Right kidney (tissue), 1 donor: ENCODE measurements at regions not wholly inside any gene's neighbourhood (a gene's known extent, or its start where the extent isn't known, plus 50 kb on each side); places are given as distances from the start of the nearest gene placed in this dataset.

Experiments
- DNase-seq: peaks from one replicate; pipeline ENCODE4 v3.0.0-alpha.2; 2016

DNA sequence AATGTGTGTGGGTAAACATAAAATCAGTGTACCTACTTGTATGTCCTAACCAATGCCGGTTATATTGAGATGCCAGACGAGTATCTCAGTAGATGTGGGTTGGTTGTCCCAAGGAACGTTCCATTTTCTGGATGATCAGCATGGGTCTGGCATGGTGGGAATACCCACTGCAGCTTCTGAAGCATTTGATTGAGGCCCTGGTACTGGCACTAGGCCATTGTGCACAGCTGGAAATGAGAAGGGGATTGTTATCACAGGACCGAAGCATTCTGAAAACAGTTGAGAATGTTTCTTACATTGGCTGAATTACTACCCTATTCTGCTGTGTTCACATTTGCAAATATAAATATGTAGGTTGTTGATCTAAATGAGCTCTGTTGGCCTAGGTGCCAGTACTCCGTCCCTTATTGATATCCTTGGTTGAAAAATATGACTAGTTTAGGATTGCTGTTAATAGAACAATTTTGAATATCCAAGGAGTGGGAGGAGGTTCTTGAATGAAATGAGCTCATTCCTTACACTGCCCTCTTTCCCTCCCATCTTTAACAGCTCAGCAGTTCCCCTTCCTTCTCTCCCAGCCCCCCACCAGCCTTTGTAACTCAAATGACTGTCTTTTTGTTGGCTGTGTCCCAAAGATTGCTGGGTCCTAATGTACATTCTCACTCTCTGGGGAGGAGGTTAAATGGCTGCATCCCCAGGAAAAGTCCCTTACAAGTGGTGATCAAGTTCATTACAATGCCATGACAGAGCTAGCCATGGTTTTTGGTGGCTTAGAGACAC, 293.3 kb upstream of the TPM1 start:
- DNase-seq: no peak

DNA sequence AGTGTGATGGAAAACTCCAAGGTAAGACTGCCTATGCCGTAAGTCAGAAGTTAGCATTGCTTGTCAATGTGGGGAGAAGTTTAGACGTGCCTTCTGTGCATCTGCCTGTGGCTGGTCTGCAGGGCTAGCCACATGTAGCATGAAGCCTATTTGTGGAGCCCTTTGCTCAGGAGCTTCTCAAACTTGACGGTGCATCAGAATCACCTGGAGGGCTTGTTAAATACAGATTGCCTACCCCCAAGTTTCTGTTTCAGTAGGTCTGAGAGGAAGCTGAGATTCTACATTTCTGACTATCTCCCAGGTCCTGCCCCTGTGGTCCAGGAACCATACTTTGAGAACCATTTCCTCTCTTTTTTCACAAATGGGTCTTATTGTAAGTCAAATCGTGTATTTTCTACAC, 292.1 kb upstream of the TPM1 start:
- no peak for DNase-seq

DNA sequence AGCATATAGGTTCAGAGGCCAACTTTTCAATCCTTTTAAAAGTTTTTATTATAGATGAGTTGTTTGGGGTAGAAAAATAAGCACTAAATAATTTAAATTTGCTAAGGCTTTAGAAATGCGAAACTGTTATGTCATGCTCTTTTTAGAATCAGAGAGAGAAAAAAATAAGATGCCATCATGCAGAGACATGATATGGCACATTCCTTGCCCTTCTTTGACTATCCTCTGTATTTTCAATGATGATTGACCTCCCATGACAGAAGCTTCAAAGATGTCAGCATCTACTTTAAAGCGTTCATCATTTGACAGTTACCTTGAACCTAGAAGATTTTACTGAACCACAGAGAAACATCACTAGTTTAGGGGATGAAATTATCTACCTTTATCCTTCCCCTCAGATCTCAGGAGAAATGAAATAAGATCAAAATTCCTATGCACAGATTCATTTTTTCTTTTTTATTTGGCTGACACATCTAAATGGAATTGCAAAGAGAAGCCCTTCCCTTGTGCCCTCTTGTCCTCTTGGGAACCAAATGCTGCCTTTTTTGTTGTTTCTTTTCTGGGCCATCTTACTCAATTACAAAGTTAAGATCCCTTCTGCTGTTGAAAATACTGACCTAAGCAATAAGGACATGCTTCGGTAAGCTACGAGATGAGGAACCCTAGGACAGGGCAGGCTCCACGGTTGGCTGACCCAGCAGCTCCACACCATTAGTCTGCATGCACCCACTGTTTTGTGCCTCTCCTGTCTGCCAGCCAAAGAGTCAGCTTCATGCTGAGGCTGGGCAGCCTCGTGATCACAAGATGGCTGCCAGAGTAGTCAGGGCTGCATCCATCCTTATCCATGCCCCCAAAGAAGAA, 289.7 kb upstream of the TPM1 start:
- DNase-seq: no peak

DNA sequence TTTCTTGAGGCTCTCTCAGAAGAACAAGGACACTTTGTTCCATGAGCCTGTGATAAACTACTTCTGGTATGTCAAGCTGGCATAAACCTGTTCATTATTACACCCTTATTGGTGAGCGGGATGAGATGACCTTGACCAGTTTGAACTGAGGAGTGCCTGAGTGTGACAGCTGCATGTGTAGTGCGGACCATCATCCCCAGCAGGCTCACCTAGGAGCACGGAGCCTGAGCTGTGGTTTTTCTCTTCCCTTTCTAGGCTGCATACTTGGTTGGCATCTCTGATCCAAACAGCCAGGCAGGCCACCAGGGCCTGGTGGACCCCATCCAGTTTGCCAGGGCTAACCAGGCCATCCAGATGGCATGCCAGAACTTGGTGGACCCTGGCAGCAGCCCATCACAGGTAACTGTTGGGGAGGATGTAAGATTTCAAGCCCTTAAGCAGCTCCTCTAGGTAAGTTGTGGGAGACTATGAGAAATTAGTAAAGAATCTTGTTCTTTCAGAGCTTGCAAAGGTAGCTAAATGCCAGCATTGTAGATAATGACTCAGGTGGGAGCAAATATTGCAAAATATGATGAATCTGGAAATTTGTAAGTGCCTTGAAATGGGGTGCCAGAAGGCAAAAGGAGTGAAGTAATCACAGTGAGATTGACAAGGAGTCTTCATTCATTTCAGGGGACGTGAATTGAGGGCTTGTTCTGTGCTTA, 288.9 kb upstream of the TPM1 start:
- no peak for DNase-seq

DNA sequence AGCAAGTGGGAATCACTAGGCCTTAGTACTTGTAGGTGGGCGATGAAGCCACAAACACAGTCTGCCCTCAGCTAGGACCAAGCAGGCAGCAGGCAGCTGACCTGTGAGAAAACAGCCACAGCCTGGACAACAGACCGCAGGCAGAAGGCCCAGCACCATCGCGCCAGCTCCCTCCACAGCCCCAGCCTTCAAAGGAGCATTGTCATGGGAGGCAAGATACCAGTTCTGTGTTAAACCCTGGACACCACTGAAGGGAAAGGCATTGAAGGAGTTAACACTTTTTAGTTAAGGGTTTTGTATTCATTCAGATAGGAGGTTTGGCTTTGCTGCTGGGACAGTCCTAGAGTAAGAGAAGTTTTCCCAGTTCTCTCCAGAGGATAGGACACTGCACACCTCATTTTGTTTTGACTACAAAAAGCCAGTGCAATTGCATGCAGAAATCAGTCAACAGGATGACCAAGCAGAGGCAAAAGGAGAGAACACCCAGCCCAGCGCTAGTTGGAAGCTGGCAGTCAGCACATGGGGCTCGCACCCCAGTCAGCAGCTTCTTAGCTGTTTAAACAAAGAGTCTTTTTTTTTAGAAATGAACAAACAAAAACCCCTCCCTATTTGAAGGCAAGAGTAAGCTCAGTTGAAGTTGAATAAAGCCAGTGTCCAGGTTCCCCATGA, 286.1 kb upstream of the TPM1 start:
- DNase-seq: no peak

DNA sequence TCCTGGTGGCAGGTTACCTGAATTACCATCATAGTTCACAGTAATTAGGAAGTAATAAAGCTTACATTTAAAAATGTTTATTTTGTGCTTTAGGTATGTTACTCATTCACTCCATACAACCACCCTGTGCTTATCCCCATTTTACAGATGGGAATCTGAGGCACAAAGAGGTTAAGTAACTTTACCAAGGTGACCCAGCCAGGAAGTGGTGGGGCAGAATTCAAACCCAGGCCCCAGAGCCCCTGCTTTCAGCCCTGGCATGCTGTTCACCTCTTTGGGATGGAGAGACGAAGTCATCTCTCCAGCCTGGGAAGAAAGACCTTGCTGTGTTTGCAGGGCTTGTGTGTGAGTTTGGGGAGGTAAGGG, 285.6 kb upstream of the TPM1 start:
- DNase-seq: no peak

DNA sequence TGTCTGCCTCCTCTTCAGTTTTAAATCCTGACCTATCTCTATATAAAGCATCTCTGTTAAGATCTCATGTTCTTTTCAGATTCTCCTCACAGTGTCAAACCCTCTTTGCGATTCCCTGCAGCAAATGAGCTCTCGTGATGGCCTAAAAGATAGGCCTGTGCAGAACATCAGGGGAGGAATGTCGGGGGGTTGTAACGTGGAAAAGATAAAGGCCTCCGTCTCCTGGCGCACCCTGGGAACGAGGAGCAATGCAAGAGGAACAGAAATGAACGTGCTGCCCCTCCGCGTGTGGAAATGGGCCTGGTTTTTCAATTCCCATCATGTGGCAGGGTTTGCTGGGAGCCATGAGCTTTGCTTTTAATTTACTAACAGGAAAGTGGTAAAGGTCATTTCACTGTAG, 285.0 kb upstream of the TPM1 start:
- no peak for DNase-seq

DNA sequence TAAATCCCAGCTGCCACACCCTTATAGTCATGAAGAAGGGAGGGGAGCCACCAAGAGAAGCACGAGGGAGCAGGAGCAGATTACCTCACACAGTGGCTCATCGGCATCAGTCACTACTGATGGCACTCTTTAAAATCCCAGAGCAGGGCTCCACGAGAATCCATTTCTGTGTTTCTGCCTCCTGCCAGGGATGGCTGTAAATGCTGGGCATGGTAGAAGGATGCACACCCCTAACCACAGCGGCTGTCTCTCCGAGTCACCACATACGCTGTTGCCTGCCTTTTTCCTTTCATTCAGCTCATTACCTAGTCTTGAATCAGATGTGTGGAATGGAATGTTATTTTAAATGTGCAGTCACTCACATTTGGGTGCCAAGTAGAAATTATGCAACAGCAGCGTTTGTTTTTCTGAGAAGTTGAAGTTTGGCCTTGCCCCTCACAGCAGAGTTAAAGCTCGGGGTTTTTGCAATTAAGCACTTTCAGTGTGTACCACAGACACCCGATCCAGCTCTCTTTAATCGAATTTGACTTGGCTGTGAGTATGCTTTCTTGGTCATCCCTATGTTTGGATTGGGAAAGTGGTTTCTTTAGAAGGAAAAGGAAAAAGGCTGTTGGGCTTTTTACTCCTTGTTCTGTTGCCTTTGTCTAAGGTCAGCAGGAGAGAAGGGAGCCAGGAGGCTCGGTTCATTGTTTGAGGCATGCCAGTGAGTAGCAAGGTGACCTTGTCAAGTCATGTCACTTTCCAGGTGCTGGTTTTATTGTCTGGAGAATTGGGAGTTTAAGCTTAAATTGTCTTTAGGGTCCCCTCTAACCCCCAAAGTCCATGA, 284.2 kb upstream of the TPM1 start:
- peak; percentile 28 for DNase-seq

DNA sequence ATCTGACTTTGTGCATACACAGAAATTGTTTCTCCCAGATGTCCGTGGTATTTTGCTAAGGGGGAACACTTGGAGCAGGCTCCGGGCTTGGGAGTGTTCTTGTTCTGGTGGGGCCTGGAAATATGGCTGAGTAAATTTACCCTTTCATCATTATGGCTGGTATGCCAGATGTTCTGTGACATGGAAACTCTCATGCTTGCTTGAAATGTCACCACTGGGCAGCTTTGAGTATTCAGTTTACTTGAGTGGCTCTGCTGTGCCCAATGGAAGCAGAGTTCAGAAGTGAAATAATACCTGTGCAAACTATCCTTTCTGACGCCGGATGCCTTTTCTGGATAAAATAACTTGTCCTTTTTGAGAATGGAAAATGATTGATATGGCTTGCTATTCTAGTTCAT, 283.6 kb upstream of the TPM1 start:
- DNase-seq: no peak

DNA sequence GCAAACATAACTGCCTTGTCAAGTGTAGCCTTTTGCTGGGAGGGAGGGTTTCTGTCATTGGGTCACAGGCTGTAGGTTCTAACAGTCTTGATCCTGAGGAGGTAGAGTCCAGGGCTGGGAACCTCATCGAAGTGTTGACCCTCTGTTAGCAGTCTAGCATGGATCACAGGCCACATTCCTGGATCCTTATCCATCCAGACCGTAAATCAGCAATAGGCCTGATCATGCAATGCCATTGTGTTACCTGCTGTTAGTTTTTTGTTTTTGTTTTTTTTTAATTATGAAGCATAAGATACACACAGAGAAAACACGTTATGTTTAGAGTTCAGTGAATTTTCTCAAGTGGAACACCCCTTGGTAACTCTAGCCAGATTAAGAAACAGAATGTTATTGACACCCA, 282.0 kb upstream of the TPM1 start:
- peak; percentile 22 for DNase-seq

DNA sequence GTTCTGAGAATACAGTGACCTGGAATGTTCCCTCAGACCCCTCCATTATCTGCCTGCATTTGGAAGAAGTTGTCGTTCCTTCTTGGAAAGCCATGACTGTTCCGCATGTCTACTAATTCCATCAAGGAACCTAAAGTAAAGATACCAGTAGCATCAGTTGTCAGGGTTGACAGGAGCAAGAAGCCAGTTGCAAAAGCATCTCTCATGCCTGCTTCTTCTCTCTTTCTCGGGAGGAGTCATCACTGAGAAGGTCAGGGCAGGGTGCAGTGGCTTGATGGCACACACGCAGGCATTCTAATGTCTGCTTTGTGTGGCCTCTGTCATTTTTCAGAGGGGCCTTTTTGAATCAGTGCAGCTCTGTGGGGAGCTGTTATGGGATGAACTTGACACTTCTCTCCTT, 276.6 kb upstream of the TPM1 start:
- DNase-seq: no peak

DNA sequence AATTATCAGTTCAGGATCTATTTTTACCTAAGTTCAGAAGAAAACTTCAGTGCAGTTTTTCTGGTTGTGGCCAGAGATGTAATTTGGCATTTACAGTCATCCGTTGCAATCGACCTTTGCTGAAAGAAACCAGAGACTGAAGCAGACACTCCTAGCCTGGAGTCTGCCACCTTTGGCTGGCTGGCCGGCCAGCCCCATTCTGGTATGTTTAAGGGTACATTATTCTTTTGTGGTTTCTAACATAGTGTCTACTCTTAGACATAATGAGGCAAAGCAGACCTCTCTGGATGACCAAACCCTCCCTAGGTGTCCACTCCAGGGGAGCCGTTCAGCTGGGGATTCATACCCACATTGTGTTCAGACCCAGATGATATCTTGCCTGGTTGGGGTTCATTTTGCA, 275.9 kb upstream of the TPM1 start:
- DNase-seq: no peak

DNA sequence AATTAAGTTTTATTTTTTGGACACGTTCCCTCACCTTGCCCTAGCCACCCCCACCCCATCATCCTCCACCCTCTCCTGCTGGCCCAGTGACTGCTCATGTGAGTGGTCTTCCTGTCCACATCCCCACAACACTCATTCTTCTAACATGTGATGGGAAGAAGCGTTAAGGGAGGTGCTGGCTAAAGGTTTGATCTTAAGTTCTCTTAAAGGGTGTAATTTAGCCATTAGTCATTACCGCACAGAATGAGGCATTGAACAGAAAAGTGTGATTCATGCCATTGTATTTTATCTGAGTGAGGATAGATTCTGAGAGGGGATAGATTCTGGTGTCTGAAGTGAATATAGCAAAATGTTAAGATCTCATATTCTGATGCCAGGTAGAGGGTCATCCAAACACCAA, 272.9 kb upstream of the TPM1 start:
- DNase-seq: no peak

DNA sequence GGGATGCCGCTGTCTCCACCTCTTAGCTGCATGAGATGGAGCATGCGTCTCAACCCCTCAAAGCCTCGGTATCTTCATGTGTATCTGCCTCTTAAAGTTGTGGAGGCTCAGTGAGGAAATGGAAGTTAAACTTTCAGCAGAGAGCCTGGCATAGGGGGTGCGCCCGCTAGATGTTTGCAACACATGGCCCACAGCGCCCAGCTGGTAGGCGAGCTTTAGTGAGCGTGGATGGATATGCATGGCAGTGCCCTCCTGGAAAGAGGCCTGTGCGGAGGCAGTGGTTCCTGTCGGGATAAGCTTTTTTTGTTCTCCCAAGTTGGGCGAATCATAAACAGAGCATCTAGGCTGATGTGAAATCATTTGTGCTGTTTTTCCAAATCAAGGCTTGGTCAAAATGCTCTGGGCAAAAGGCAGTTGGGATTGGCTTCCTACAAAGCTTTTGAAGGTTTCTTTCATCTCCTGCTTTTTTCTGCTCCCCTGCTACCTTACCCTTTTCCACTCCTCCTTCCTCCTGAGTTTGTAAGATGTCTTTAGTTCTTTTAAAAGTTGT, 272.4 kb upstream of the TPM1 start:
- DNase-seq: no peak

DNA sequence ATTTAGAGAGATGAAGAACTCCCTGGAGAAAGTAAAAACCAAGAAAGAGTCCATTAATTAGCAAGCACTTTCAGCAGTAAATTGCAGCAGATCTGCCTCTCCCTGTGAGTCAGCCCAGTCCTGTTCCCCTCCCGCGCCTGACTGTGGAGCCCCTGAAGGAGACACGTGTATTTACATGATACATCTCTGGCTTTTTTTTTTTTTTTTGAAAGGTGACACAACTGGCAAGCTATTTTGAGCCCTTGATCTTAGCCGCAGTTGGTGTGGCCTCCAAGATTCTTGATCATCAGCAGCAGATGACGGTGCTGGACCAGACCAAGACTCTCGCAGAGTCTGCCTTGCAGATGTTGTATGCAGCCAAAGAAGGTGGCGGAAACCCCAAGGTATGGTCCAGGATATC, 271.8 kb upstream of the TPM1 start:
- DNase-seq: no peak

DNA sequence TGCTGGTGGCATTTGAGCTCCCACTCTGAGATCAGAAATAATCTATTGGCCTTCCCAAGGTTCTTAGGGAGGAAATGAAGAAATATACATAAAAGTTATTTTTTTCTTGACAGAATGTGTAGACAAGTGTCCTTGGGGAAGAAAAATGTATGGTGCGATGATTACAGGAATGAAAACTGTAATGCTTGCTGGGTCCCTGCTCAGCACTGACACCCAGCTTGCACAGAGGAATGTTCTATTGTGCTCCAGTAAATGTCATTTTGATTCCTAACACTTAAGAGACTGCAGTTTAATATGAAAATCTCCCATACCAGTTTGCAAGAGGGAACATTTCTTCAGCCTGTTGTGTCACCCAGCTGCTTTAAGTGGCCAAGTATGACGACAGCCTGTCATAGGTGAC, 271.3 kb upstream of the TPM1 start:
- no peak for DNase-seq

DNA sequence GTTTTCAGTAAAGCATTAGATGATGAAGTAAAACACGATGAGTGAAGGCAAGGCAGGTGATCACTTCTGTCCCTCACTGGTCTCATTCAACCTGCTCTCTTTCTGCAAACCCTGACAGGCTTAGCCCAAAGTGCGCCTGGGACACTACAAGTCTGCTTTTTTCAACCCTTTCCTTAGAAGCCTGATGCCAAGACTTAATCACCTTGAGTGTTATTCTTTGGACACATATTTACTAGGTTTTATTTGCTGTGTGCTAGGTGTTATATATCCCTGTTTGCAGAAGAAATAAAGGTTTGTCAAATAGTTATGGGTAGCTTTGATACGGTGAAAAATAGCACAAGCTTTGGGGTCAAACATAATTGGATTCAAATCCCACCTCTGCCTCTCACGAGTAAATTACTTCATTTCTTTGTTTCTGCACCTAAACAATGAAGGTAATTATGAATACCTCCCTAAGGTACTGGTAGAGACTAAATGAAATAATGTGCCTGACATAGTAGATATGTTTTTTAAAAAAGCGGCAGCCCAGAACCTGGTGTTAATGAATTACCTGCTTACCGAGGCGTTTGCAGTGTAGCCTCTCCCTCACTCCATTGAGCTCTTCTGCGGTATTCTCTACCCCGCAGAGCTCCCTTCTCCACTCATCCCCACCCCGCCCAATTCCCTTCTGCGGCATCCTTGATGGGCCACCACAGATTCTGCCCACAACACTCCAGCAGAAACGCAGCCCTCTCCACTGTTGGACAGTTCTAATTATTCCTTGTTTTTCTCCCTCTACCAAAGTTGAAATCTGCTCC, 269.0 kb upstream of the TPM1 start:
- DNase-seq: no peak

DNA sequence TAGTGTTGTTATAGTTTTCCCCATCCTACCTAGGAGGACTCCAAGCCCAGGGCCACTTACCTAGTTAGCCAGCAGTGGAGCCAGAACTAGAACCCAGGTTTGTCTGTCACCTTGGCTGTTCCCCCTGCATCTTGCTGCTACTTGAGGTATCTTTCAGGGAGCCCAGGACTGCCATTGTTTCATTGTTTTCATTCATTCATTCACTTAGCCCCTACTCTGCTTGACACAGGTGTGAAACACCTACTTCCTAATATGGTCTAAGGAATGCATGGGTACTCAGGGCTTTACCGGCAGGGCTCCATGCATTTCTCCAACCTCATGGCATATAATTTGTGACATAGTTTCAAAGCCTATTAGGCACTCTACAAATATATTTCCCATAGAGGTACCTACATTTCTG, 266.6 kb upstream of the TPM1 start:
- DNase-seq: no peak

DNA sequence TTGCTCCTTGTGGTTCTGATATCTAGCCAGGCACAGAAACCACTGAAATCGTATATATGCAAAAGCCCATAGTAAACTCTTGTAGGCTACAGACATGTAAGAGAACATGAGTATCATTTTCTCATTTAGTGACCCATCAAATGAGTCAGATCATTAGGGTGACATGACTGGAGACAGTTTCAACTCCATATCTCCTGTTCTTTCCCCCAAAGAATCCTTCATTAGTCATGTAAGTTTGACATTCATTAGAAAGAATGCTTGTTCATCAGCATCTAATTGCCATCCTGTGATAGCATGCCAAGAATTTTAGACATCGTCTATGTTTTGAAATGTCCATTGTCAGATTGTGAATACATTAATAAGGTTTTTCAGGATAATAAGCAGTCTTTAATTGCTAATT, 264.9 kb upstream of the TPM1 start:
- no peak for DNase-seq

DNA sequence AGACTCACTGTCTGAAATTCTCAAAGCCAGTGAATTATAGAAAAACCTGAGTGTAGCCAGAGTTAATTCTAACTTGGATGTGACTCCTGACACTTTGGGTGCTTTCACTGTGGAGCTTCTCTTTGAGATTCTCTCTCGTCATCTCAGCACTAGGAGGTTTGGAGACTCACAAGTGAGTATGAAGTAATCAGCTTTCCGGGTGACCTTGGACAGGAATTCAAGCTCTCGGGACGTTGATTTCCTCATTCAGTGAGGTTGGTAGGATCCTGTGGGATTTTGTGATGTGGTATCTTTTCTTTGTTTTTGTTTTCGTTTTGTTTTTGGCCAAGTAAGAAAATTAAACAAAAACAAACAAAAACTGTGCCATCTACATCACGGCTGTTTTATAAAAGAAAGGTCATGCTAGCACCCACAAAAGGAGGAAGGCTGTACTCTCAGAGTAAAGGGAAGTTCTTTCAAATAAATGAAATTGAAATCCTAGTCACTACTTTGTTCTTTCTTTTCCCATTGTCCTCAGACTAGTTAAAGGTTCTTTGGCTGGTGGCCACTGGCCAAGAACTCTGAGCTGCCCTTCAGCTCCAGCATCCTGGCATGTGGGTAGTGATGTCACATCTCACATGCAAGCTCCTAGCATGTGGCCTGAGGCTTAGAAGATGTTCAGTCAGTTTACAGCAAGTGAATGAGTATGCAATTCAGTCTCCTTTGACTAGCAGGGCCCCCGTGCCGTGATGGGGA, 263.3 kb upstream of the TPM1 start:
- DNase-seq: no peak
